ENCODE measurements at regions not wholly inside any gene's neighbourhood (a gene's known extent, or its start where the extent isn't known, plus 50 kb on each side); places are given as distances from the start of the nearest gene placed in this dataset.
"Not testable (repeated sequence)": the region's sequence is repeated elsewhere in the genome, so short reads cannot be mapped to it uniquely, and the experiment has no call there.

GRCh38 chr3:102353805-102354204, 81.0 kb upstream of the ZPLD1 start:
- DNase-seq, result no peak

GRCh38 chr3:102354818-102355515, 79.8 kb upstream of the ZPLD1 start:
- DNase-seq, result no peak

DNA sequence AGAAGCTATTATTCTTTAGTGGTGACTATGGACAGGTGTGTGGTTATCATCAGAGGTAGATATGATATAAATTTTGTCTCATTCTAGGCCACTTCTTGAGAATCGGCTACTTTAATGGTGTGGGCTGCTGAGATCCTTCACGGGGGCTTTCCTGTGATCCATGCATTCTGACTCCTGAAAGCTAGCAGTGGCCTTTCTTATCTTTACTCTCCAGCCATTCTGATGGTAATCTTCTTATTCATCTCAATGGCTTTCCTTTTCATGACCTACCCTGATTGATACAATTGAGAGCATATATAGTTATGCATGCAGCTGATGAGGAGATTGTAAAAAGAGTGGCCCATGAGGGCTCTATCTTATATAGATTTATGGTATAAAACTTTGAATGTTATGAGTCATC, 78.3 kb upstream of the ZPLD1 start:
- no peak for DNase-seq

DNA sequence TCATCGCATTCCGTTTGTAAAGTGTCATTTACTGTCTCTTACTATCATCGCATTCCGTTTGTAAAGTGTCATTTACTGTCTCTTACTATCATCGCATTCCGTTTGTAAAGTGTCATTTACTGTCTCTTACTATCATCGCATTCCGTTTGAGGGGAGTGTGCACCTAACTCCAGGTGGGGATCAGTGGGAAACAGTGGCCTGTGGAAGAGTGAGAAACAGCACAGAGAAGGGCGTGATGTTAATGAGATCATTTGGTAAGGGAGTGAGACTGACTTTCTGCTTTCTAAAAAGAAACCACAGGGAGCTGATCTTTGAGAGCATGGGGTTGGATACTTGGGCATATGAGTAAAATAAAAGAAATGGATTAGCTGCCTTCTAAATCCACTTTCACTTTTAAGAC, 77.5 kb upstream of the ZPLD1 start:
- not testable (repeated sequence) for DNase-seq

- no peak for DNase-seq
Measured at GRCh38 chr3:102360183-102360860, 74.5 kb upstream of the ZPLD1 start.

DNA sequence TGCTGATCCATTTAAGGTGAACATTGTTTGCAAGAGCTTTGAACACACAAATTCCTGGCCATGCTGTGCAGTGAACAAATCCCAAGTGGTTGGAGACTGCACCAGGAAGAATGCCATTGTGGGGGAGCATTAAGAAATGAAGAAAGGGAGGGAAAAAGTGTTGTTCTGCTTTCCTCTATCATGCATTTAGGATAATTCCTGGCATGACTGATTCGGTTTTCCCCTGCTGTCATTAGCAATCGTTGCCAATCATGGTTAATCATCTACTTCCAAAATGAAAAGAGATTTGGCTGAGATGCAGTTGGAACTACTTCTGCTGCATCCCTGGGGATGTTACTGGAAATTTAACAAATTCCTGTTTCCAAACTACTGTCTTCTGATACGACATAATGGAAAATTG, 73.7 kb upstream of the ZPLD1 start:
- DNase-seq, result no peak

- not testable (repeated sequence) for DNase-seq
Measured at GRCh38 chr3:102366116-102366515, 68.7 kb upstream of the ZPLD1 start.

- DNase-seq, result no peak
Measured at GRCh38 chr3:102374863-102375634, 59.8 kb upstream of the ZPLD1 start.

DNA sequence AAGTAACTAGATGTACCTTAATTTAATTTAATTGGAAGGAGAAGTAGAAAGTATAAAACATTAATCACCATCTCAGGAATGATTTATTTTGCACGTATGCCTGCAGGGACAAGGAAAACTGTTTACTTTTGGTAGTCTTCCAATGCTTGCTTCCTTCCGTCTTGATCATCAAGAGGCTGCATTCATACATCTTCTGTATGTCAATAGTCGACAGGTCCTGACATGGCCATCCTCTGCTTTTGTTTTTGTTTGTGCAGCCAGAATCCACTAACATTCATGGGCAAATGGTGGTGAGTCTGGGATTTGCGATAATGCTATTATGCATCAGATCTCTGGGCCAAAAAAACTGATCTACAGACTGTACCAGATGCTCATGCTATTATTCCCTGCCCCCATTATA, 56.6 kb upstream of the ZPLD1 start:
- DNase-seq, result no peak

DNA sequence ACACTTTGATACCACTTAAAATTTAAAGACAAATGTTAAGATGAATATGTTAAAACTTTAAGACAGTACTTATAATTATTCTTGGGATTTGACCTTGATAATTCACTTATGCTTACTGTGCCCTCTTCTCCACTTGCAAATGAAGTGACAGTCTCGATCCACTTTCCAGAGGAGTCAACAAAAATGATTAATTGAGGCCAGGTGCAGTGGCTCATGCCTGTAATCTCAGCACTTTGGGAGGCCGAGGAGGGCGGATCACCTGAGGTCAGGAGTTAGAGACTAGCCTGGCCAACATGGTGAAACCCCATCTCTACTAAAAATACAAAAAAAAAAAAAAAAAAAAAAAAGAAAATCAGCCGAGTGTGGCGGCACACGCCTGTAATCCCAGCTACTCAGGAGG, 52.6 kb upstream of the ZPLD1 start:
- not testable (repeated sequence) for DNase-seq
